ENCODE measurements at regions not wholly inside any gene's neighbourhood (a gene's known extent, or its start where the extent isn't known, plus 50 kb on each side); places are given as distances from the start of the nearest gene placed in this dataset.

DNA sequence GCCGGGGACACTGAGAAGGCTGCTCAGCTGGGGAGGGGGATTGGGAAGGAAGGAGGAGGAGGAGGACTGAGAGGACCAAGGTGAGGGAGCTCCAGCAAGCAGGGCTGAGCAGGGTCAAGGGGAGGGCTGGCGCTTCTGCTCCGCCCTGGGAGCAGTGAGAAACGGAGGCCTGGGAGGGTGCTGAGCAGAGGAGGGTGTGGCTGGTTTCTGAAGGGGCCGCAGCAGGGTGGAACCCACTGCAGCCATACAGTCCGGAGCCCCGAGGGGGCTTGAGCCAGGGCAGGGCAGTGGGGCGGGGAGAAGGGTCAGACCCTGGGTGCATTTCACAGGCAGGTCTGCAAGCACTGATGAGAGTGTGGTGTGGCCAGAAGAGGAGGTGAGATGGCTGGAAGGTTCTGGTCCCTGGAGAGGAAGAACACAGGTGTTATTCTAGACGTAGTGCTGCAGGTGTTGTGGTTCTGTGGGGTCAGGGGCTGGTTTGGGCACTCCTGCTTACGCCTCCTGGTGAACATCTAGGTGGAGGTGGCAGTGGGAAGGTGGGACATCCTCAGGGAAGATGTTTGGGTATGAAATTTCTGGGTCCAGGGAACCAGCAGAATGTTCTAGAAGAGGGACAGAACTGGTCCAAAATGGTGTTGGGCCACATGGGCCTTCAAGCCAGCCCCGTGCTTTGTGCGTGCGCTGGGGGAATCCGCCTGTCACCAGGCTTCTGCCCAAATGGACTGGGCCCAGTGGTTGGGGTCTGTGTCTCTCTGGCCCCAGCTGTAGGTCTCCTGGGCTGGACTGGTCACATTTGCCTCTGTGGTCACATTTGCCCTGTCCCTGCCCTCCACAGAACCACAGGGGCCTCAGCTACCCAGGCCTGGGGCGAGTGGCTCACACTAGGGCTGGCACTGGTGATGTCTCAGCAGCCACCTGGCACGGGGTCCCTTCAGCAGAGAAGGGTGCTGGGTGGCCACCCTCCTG, 714.7 kb downstream of the BRD1 start:
- DNase-seq, result no peak

GRCh38 chr22:49112176-49112575, 715.5 kb downstream of the BRD1 start:
- no peak for DNase-seq

- no peak for DNase-seq
These were observed 716.6 kb downstream of the BRD1 start for GRCh38 chr22:49111085-49111484.

- no peak for DNase-seq
These were observed 718.9 kb downstream of the BRD1 start for GRCh38 chr22:49108636-49109315.

DNA sequence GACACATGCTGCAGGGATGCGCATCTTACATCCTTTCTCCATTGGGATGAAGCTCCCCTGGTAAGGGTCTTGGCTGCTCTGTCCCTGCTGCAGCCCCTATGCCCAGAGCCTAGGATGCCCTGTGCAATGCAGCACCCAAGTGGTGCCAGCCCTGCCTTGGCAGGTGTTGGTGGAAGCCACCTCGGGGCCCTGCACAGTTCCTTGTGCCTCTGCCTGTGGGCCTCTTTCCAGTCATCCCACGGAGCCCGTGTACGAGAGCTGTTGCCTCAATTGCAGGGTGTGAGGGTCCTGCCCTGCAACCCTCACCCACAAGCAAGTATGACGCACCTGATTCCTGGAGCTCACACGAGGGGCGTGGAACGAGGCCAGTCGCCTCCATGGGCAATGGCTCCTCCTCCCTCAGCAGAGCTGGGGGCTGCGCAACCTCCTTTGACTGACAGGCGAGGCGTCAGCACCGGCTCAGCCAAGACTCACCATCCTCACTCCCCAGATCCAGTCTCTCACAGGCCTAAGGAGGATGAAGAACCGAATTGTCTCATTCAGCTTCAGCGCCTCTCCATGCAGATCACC, 719.6 kb downstream of the BRD1 start:
- no peak for DNase-seq

- DNase-seq, result no peak
These were observed 720.1 kb downstream of the BRD1 start for GRCh38 chr22:49107561-49107960.

GRCh38 chr22:49106842-49107152, 720.9 kb downstream of the BRD1 start:
- DNase-seq, result no peak

- DNase-seq, result no peak
These were observed 721.4 kb downstream of the BRD1 start for GRCh38 chr22:49106096-49106841.

DNA sequence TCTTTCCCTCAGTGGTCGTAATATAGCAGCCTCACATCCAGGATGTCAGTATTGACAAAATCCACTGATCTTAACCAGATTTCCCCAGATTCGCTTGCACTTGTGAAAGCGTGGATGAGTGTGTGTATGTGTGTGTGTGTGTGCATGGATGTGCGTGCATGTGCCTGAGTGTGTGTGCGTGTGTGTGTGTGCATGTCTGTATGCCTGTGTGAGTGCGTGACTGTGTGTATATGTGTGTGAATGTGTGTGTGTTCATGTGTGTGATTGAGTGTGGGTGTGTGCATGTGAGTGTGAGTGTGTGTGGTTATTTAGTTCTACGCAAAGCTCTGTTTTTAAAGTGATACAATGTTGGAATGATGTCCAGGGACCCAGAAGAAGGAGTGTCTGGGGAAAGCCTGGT, 723.2 kb downstream of the BRD1 start:
- DNase-seq, result no peak

DNA sequence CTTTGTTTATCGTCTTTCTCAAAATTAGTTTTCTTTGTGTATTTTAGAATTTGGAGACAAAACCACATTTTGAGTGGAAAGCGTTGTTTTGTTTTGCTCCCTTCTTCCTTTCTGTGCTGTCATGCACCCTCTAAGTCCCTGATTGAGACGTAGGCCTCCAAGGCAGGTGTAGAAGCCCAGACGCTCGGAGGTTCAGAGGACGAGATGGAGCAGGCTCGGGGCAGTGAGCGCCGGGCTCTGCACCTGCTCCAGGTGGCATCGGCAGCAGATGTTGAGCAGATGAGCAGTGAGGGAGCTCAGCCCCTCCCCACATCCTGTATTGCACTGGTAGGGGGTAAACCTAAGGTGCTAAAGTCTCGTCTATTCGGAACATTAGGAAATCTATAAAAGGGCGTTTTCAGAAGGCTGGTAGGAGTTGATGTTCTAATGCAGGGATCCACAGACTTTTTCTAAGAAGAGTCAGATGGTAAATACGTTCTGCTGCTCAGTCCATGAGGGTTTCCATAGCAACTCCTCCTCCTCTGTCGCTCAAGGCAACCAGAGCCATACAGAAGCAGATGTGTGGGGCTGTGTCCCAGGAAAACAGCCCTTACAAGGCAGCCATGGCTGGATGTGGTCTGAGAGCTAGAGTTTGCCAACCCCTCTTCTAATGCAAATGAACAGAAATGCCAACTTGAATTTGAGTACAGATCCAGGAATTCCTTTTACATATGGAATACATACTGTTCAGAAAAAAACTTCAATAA, 724.2 kb downstream of the BRD1 start:
- peak; percentile 9 to 29 for DNase-seq

DNA sequence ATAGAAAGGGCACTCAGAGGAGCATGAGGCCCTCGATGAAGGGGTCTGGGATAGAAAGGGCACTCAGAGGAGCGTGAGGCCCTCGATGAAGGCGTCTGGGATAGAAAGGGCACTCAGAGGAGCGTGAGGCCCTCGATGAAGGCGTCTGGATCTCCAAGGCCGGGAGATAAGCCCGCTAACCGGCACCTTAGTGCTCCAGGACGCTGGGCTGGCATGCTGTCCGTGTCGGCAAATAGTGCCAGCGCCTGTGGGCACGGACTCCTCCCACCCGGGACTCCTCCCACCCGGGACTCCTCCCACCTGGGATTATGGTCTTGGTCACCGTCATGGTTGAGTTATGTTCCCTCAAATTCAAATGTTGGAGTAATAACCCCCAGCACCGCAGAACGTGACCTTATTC, 725.3 kb downstream of the BRD1 start:
- no peak for DNase-seq

- DNase-seq, result no peak
These were observed 725.8 kb downstream of the BRD1 start for GRCh38 chr22:49101873-49102272.

DNA sequence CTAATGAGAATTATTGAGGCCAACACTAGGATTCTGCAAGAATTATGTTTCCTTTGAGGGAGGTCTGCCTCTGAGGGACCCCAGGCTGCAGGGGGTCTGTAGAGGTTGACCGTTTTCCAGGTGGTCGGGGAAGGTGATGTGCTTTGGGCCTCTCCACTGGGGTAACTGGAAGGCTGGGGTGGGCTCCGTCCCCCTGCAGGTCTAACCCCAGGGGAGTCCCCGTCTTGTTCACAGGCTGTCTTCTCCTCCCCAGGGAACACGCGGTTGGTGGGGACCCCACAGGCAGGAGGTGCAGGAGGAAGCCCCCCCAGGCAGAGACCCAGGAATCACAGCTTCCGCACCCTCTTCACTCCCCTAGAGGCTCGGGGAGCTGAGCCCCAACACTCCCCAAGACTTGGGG, 726.4 kb downstream of the BRD1 start:
- no peak for DNase-seq

GRCh38 chr22:49100773-49101172, 726.9 kb downstream of the BRD1 start:
- DNase-seq, result no peak

- DNase-seq, result no peak
These were observed 727.4 kb downstream of the BRD1 start for GRCh38 chr22:49100316-49100715.

DNA sequence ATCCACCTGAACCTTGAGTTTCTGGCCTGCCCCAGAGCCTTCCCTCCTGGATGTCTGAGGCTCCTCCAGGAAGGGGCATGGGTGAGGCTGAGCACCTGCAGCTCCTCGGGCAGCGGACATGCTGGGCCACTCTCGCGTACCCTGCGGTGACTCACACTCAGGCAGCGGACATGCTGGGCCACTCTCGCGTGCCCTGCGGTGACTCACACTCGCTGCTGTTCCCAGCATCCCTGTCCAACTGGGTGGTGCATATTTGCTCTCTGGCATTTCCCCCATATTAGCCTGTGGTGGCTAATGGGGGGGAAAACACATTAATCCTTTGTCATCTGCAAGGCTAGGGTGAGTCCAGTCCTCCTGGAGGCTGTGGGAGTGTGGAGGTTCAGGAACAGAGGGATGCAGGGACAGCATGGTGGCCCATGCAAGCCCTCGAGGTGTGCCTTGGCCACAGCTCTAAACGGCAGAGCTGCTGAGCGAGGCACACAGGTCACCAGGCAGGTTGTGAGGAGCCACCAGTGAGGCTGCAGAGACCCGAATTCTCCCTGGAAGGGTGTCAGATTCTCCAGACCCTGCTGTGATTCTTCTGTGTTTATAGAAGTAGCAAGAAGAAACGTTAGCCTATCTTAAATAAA, 728.1 kb downstream of the BRD1 start:
- no peak for DNase-seq

DNA sequence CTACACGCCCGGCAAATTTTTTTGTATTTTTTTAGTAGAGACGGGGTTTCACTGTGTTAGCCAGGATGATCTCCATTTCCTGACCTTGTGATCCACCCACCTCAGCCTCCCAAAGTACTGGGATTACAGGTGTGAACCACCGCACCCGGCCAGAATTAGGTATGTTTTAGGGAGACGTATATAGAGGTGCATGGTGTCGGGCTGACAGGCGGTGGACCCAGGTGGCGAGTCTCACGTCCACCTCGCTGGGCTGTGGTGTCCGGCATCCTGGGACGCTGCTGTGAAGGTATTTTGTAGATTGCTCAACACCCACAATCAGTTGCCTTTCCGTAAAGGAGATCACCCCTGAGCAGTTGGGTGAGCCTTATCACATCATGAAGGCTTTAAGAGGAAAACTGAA, 728.6 kb downstream of the BRD1 start:
- no peak for DNase-seq

- no peak for DNase-seq
These were observed 729.7 kb downstream of the BRD1 start for GRCh38 chr22:49097966-49098365.

- no peak for DNase-seq
These were observed 730.3 kb downstream of the BRD1 start for GRCh38 chr22:49097171-49097925.

GRCh38 chr22:49096476-49096875, 731.2 kb downstream of the BRD1 start:
- DNase-seq, result no peak

GRCh38 chr22:49095366-49095765, 732.3 kb downstream of the BRD1 start:
- no peak for DNase-seq

Measured in NCI-H187 (cell line).